ENCODE measurements at regions not wholly inside any gene's neighbourhood (a gene's known extent, or its start where the extent isn't known, plus 50 kb on each side); places are given as distances from the start of the nearest gene placed in this dataset.

GRCh38 chr5:61624553-61625136 is 292.6 kb downstream of the ZSWIM6 start:
- WGBS (ENCODE audit: low lambda C conversion rate): 81% methylated on average over 3 of the region's 3 CpGs

More at GRCh38 chr5:61624553-61625136, 292.6 kb downstream of the ZSWIM6 start:
- TF ChIP-seq ZBTB33 (IDR thresholded peaks at IDR 0.05; ENCODE audit: borderline replicate concordance, low read depth) (no peak), USF2 (IDR thresholded peaks at IDR 0.05; ENCODE audit: borderline replicate concordance, low read depth, low read length) (no peak), REST (IDR thresholded peaks at IDR 0.05; ENCODE audit: low read depth, low read length) (no peak), RFX5 (IDR thresholded peaks at IDR 0.05; ENCODE audit: low read length) (no peak), TEAD4 (IDR thresholded peaks at IDR 0.05; ENCODE audit: borderline replicate concordance, insufficient read depth) (no peak), PBX3 (IDR thresholded peaks at IDR 0.05) (no peak), CTCF (IDR thresholded peaks at IDR 0.05) (no peak), CHD2 (IDR thresholded peaks at IDR 0.05; ENCODE audit: low read length, partially characterized antibody) (no peak), NFIC (IDR thresholded peaks at IDR 0.05; ENCODE audit: borderline replicate concordance) (no peak), MXI1 (IDR thresholded peaks at IDR 0.05; ENCODE audit: low read depth, low read length) (no peak), IRF3 (IDR thresholded peaks at IDR 0.05; ENCODE audit: low read depth, low read length) (no peak), POLR2AphosphoS5 (IDR thresholded peaks at IDR 0.05; ENCODE audit: low read depth, low read length) (no peak)
- H3F3A ChIP-seq (replicated peaks; ENCODE audit: insufficient read depth): no peaks in the 10 kb centered on the region
- no peaks in the 10 kb centered on the region for H3K9me2 ChIP-seq
- H3K4me1 ChIP-seq (ENCODE audit: control insufficient read depth in 1 of 2, insufficient read depth in 2 of 2, low read depth in 1 of 2, low read length in 1 of 2): peaks cover 0 to 11% of the 10 kb centered on the region in 2 experiments; a peak in 1 of 4 replicates
- H2AFZ ChIP-seq (ENCODE audit: low read depth): no peak overlapping the region
- H4K20me1 ChIP-seq (ENCODE audit: insufficient read depth): no peaks in the 10 kb centered on the region
- no peaks in the 10 kb centered on the region for H3K36me3 ChIP-seq (replicated peaks in 1 of 2; ENCODE audit: control insufficient read depth in 1 of 2, insufficient read depth in 2 of 2, low read length in 1 of 2)
- no peak overlapping the region for H3K4me2 ChIP-seq
- no peak for DNase-seq
- no peak overlapping the region for H3K4me3 ChIP-seq (ENCODE audit: low read depth in 2 of 2, low read length in 1 of 2)
- H3K27me3 ChIP-seq (ENCODE audit: insufficient read depth): no peaks in the 10 kb centered on the region
- ChIA-PET POLR2A (no interaction called here), CTCF (interaction anchor here (1.0 to 1.2 kb wide), 2 partner anchors 10 to 13 kb away, joined by 3 read pairs; no protein-coding TSS in a partner anchor)
- no peaks in the 10 kb centered on the region for H3K9me3 ChIP-seq
- no peak overlapping the region for H3K9ac ChIP-seq
- no peak overlapping the region for H3K27ac ChIP-seq (ENCODE audit: low read depth in 2 of 2, low read length in 1 of 2)
- no peaks in the 10 kb centered on the region for H3K79me2 ChIP-seq (ENCODE audit: insufficient read depth)
